ENCODE measurements at regions not wholly inside any gene's neighbourhood (a gene's known extent, or its start where the extent isn't known, plus 50 kb on each side); places are given as distances from the start of the nearest gene placed in this dataset.

GRCh38 chr10:128528781-128529180 lies 402.6 kb upstream of the MKI67 start:
- DNase-seq (ENCODE audit: low read depth) = no peak

GRCh38 chr10:128529225-128529624 lies 403.0 kb upstream of the MKI67 start:
- DNase-seq (ENCODE audit: low read depth) = no peak

GRCh38 chr10:128530301-128530700 lies 404.1 kb upstream of the MKI67 start:
- DNase-seq (ENCODE audit: low read depth) = no peak

- DNase-seq (ENCODE audit: low read depth) = no peak
Measured at GRCh38 chr10:128530946-128531345, 404.7 kb upstream of the MKI67 start.

GRCh38 chr10:128534686-128535085 lies 408.5 kb upstream of the MKI67 start:
- no peak for DNase-seq (ENCODE audit: low read depth)

- no peak for DNase-seq (ENCODE audit: low read depth)
Measured at GRCh38 chr10:128536259-128536658, 410.0 kb upstream of the MKI67 start.

GRCh38 chr10:128537834-128538330 lies 411.7 kb upstream of the MKI67 start:
- DNase-seq (ENCODE audit: low read depth) = no peak

- DNase-seq (ENCODE audit: low read depth) = no peak
Measured at GRCh38 chr10:128538671-128539070, 412.4 kb upstream of the MKI67 start.

- no peak for DNase-seq (ENCODE audit: low read depth)
Measured at GRCh38 chr10:128539510-128540127, 413.4 kb upstream of the MKI67 start.

GRCh38 chr10:128540128-128540762 lies 414.0 kb upstream of the MKI67 start:
- DNase-seq (ENCODE audit: low read depth) = no peak

GRCh38 chr10:128540781-128541761 lies 414.8 kb upstream of the MKI67 start:
- no peak for DNase-seq (ENCODE audit: low read depth)

- DNase-seq (ENCODE audit: low read depth) = no peak
Measured at GRCh38 chr10:128541926-128542475, 415.8 kb upstream of the MKI67 start.

- no peak for DNase-seq (ENCODE audit: low read depth)
Measured at GRCh38 chr10:128542659-128543058, 416.4 kb upstream of the MKI67 start.

GRCh38 chr10:128543151-128543550 lies 416.9 kb upstream of the MKI67 start:
- no peak for DNase-seq (ENCODE audit: low read depth)

GRCh38 chr10:128545216-128545615 lies 419.0 kb upstream of the MKI67 start:
- DNase-seq (ENCODE audit: low read depth) = no peak

GRCh38 chr10:128546651-128547165 lies 420.5 kb upstream of the MKI67 start:
- DNase-seq (ENCODE audit: low read depth) = no peak

GRCh38 chr10:128549101-128549608 lies 422.9 kb upstream of the MKI67 start:
- DNase-seq (ENCODE audit: low read depth) = no peak

- no peak for DNase-seq (ENCODE audit: low read depth)
Measured at GRCh38 chr10:128550045-128550444, 423.8 kb upstream of the MKI67 start.

- no peak for DNase-seq (ENCODE audit: low read depth)
Measured at GRCh38 chr10:128551475-128551874, 425.3 kb upstream of the MKI67 start.

- no peak for DNase-seq (ENCODE audit: low read depth)
Measured at GRCh38 chr10:128553755-128554154, 427.5 kb upstream of the MKI67 start.

GRCh38 chr10:128556182-128557110 lies 430.2 kb upstream of the MKI67 start:
- no peak for DNase-seq (ENCODE audit: low read depth)
